Ovary (tissue), 7 donors: ENCODE measurements at regions not wholly inside any gene's neighbourhood (a gene's known extent, or its start where the extent isn't known, plus 50 kb on each side); places are given as distances from the start of the nearest gene placed in this dataset.

ENCODE experiments used
- DNase-seq, 5 donors: peaks; one replicate each; pipeline ENCODE4 v3.0.0-alpha.2; 2019 to 2020
- H3K27ac ChIP-seq, 2 donors: fragments of 200-600 bp; one replicate each; pipeline versions ENCODE4 v1.5.1 to v1.8.0; 2019 to 2022
- H3K27me3 ChIP-seq: fragments of 200-600 bp; one replicate; pipeline ENCODE4 v1.8.0; 2022
- H3K36me3 ChIP-seq: fragments of 200-600 bp; sonication (generic); one replicate; pipeline ENCODE4 v1.5.1; 2019
- H3K4me1 ChIP-seq: one replicate; pipeline ENCODE4 v1.8.1; 2013; ENCODE audit warnings: mild to moderate bottlenecking, moderate library complexity; ENCODE audit not compliant: insufficient read depth
- H3K4me3 ChIP-seq: fragments of 200-600 bp; sonication (generic); one replicate; pipeline ENCODE4 v1.5.1; 2017
- H3K9me3 ChIP-seq, 2 donors: fragments of 200-600 bp in 1 of 2; sonication (generic) in 1 of 2; one replicate each; pipeline versions ENCODE4 v1.5.1 to v1.8.1; 2013 to 2019; ENCODE audit warnings: mild to moderate bottlenecking in 1 of 2, moderate library complexity in 1 of 2
- CTCF ChIP-seq, 3 donors: fragments of 450-650 bp in 2 of 3; fragments of 200-600 bp in 1 of 3; IDR thresholded peaks; one replicate each; pipeline versions ENCODE4 v1.5.1 to v1.8.0; 2016 to 2022; ENCODE audit warnings: antibody characterized with exemption in 3 of 3, mild to moderate bottlenecking in 1 of 3
- EP300 ChIP-seq: sonication (generic); formaldehyde crosslinking; IDR thresholded peaks from one replicate; pipeline ENCODE4 v1.6.1; 2017; ENCODE audit warnings: antibody characterized with exemption
- POLR2A ChIP-seq: fragments of 450-650 bp; IDR thresholded peaks from one replicate; pipeline ENCODE4 v1.6.1; 2017; ENCODE audit warnings: antibody characterized with exemption, mild to moderate bottlenecking, moderate library complexity
- WGBS, 3 donors: extraction: QIAGEN DNeasy Blood & Tissue Kit in 1 of 3; methylation state at CpG; one replicate each; pipeline versions ENCODE4 v1.1.5 to v1.1.7; 2013 to 2017; 5-methylcytosine and 5-hydroxymethylcytosine counted together
- intact Hi-C, 4 donors: fragments of 100-400 bp; cut with DNase I; formaldehyde crosslinking; loops; one replicate each; pipeline versions ENCODE4 v1.11.0 to v1.15.1; 2022 to 2023
- donor health status: DM: no; HTN: no; CAD: no; lungs with moderate emphysema.
- donor health status: DM: no; HTN: no; CAD: no.
- donor health status: Bipolar disorder and iron deficiency.
- donor health status: DM: no; HTN: no; CAD: no.
- donor health status: DM: yes; HTN: yes; CAD: no.

- Histone ChIP-seq H3K36me3 (no peaks in the 10 kb centered on the region), H3K4me1 (no peaks in the 10 kb centered on the region), H3K4me3 (no peak overlapping the region), H3K27me3 (no peaks in the 10 kb centered on the region), H3K27ac (no peak overlapping the region), H3K9me3 (no peaks in the 10 kb centered on the region)
- no peak for DNase-seq
- no peak for TF ChIP-seq CTCF (IDR thresholded peaks at IDR 0.05)
- TF ChIP-seq EP300 = no peak
- no peak for TF ChIP-seq POLR2A
- 80 to 87% (median 83%) methylated on average over 3 of the region's 3 CpGs for WGBS, 3 donors
- intact Hi-C loops = no loop called here
Observed at GRCh38 chr12:23063206-23063605, 438.2 kb downstream of the ETNK1 start.

- WGBS, 3 donors = 80 to 91% (median 82%) methylated on average over 1 of the region's 1 CpG
- DNase-seq = no peak
Observed at GRCh38 chr12:23066095-23066494, 441.1 kb downstream of the ETNK1 start.

GRCh38 chr12:23083267-23083666 lies 458.3 kb downstream of the ETNK1 start:
- WGBS, 3 donors = 12 to 23% (median 17%) methylated on average over 2 of the region's 2 CpGs
- Histone ChIP-seq H3K27ac (no peak overlapping the region), H3K4me1 (no peaks in the 10 kb centered on the region), H3K9me3 (peaks cover 0 to 5% of the 10 kb centered on the region in 2 donors), H3K27me3 (no peaks in the 10 kb centered on the region), H3K4me3 (no peak overlapping the region), H3K36me3 (no peaks in the 10 kb centered on the region)
- intact Hi-C loops = no loop called here
- DNase-seq = no peak
- TF ChIP-seq EP300 = no peak
- TF ChIP-seq CTCF (IDR thresholded peaks at IDR 0.05) = no peak
- TF ChIP-seq POLR2A = no peak

More at GRCh38 chr12:23066095-23066494, 441.1 kb downstream of the ETNK1 start:
- no peaks in the 10 kb centered on the region for H3K4me1 ChIP-seq
- H3K9me3 ChIP-seq = no peaks in the 10 kb centered on the region
- TF ChIP-seq EP300 (no peak), POLR2A (no peak), CTCF (IDR thresholded peaks at IDR 0.05) (no peak)
- intact Hi-C loops = no loop called here
- H3K36me3 ChIP-seq = no peaks in the 10 kb centered on the region
- no peak overlapping the region for H3K27ac ChIP-seq
- no peaks in the 10 kb centered on the region for H3K27me3 ChIP-seq
- H3K4me3 ChIP-seq = no peak overlapping the region

- no peaks in the 10 kb centered on the region for H3K27me3 ChIP-seq
- H3K27ac ChIP-seq = no peak overlapping the region
- TF ChIP-seq POLR2A (no peak), EP300 (no peak), CTCF (IDR thresholded peaks at IDR 0.05) (no peak)
- no peaks in the 10 kb centered on the region for H3K4me1 ChIP-seq
- intact Hi-C loops = no loop called here
- H3K4me3 ChIP-seq = no peak overlapping the region
- H3K9me3 ChIP-seq = peaks cover 0 to 5% of the 10 kb centered on the region in 2 donors
- 80 to 82% (median 81%) methylated on average over 5 of the region's 5 CpGs for WGBS, 3 donors
- no peaks in the 10 kb centered on the region for H3K36me3 ChIP-seq
- no peak for DNase-seq
Observed at GRCh38 chr12:23084236-23084995, 459.4 kb downstream of the ETNK1 start.
